NB4 (cell line): ENCODE measurements at regions not wholly inside any gene's neighbourhood (a gene's known extent, or its start where the extent isn't known, plus 50 kb on each side); places are given as distances from the start of the nearest gene placed in this dataset.

ENCODE experiments used
- DNase-seq: peaks from one replicate; pipeline ENCODE4 v3.0.0; 2010; ENCODE audit warnings: low read depth
- H3K4me3 ChIP-seq: one replicate; pipeline ENCODE4 v1.5.1; 2011; ENCODE audit warnings: mild to moderate bottlenecking, low read depth, low read length, moderate library complexity
- CTCF ChIP-seq: IDR thresholded peaks from one replicate; pipeline ENCODE4 v1.5.1; 2012; ENCODE audit warnings: low read depth, low read length
- MAX ChIP-seq: IDR thresholded peaks from 2 replicates; pipeline ENCODE4 v1.6.1; 2011; ENCODE audit warnings: low read depth, low read length
- MYC ChIP-seq: IDR thresholded peaks from 2 replicates; pipeline ENCODE4 v1.6.1; 2011; ENCODE audit warnings: low read depth, low read length
- POLR2A ChIP-seq: IDR thresholded peaks from 2 replicates; pipeline ENCODE4 v1.6.1; 2011; ENCODE audit warnings: mild to moderate bottlenecking; ENCODE audit not compliant: insufficient read length; ENCODE audit errors: extremely low read depth

GRCh38 chr7:130927564-130927963, 193.6 kb upstream of the KLF14 start:
- TF ChIP-seq POLR2A, result no peak
- no peak for TF ChIP-seq MYC
- TF ChIP-seq MAX, result no peak
- TF ChIP-seq CTCF, result no peak
- H3K4me3 ChIP-seq, result no peak overlapping the region
- no peak for DNase-seq

- TF ChIP-seq POLR2A, result no peak
- TF ChIP-seq MAX, result no peak
- TF ChIP-seq MYC, result no peak
- TF ChIP-seq CTCF, result no peak
- no peak overlapping the region for H3K4me3 ChIP-seq
- no peak for DNase-seq
Observed at GRCh38 chr7:130929896-130930659, 196.1 kb upstream of the KLF14 start.

GRCh38 chr7:130930681-130931080, 196.7 kb upstream of the KLF14 start:
- TF ChIP-seq MYC (no peak), POLR2A (no peak), MAX (no peak), CTCF (no peak)
- DNase-seq, result no peak
- H3K4me3 ChIP-seq, result no peak overlapping the region

- no peak overlapping the region for H3K4me3 ChIP-seq
- no peak for TF ChIP-seq CTCF
- no peak for TF ChIP-seq POLR2A
- TF ChIP-seq MAX, result no peak
- TF ChIP-seq MYC, result no peak
- no peak for DNase-seq
Observed at GRCh38 chr7:130931423-130931822, 197.4 kb upstream of the KLF14 start.

GRCh38 chr7:130932088-130932487, 198.1 kb upstream of the KLF14 start:
- no peak for DNase-seq
- H3K4me3 ChIP-seq, result no peak overlapping the region
- TF ChIP-seq MAX (no peak), POLR2A (no peak)

- DNase-seq, result no peak
- no peak for TF ChIP-seq CTCF
- no peak for TF ChIP-seq POLR2A
- TF ChIP-seq MYC, result no peak
- no peak for TF ChIP-seq MAX
- H3K4me3 ChIP-seq, result no peak overlapping the region
Observed at GRCh38 chr7:130932667-130933432, 198.8 kb upstream of the KLF14 start.
